Body of pancreas (tissue), 4 donors: ENCODE measurements at regions not wholly inside any gene's neighbourhood (a gene's known extent, or its start where the extent isn't known, plus 50 kb on each side); places are given as distances from the start of the nearest gene placed in this dataset.

Experiments
- ATAC-seq: fragments of 150-250 bp; one replicate; pipeline ENCODE4 v1.9.1; 2016
- DNase-seq, 4 donors: peaks; one replicate each; pipeline ENCODE4 v3.0.0-alpha.2; 2019
- H3K27ac ChIP-seq, 4 donors: fragments of 200-600 bp; sonication (generic); 1 replicate in 3 of 4; 2 replicates in 1 of 4; pipeline versions ENCODE4 v1.5.1 to v1.6.1; 2016 to 2019; ENCODE audit warnings: mild to moderate bottlenecking in 1 of 4, mixed read lengths in 1 of 4, moderate library complexity in 1 of 4
- H3K27me3 ChIP-seq, 2 donors: fragments of 200-600 bp; sonication (generic); one replicate each; pipeline ENCODE4 v1.6.0; 2016; ENCODE audit warnings: mild to moderate bottlenecking in 1 of 2
- H3K36me3 ChIP-seq, 2 donors: fragments of 200-600 bp; sonication (generic); replicated peaks in 1 of 2; 2 replicates each; pipeline ENCODE4 v1.5.1; 2016; ENCODE audit warnings: low read depth in 2 of 2; ENCODE audit not compliant: insufficient read depth in 1 of 2
- H3K4me1 ChIP-seq: fragments of 200-600 bp; sonication (generic); one replicate; pipeline ENCODE4 v1.6.0; 2016
- H3K4me3 ChIP-seq, 2 donors: fragments of 200-600 bp; sonication (generic); 1 replicate in 1 of 2; 2 replicates in 1 of 2; pipeline ENCODE4 v1.5.1; 2016 to 2019
- H3K9me3 ChIP-seq, 3 donors: fragments of 200-600 bp; sonication (generic); 1 replicate in 2 of 3; 2 replicates in 1 of 3; pipeline ENCODE4 v1.5.1; 2016
- POLR2A ChIP-seq, 3 donors: fragments of 450-650 bp; IDR thresholded peaks; one replicate each; pipeline ENCODE4 v1.6.1; 2016; ENCODE audit warnings: antibody characterized with exemption in 3 of 3, mild to moderate bottlenecking in 2 of 3
- WGBS, 2 donors: methylation state at CpG; one replicate each; pipeline ENCODE4 v1.1.5; 2017; 5-methylcytosine and 5-hydroxymethylcytosine counted together
- intact Hi-C: fragments of 100-400 bp; cut with DNase I; formaldehyde crosslinking; loops from one replicate; pipeline ENCODE4 v1.15.1; 2023
- TF ChIP-seq, protein P1 (sequence below), 7 experiments: fragments of 450-650 bp in 4 of 7; fragments of 200-600 bp in 3 of 7; sonication (generic) in 3 of 7; IDR thresholded peaks; one replicate each; pipeline ENCODE4 v1.5.1; 2016 to 2019; ENCODE audit warnings: antibody characterized with exemption in 7 of 7

DNA sequence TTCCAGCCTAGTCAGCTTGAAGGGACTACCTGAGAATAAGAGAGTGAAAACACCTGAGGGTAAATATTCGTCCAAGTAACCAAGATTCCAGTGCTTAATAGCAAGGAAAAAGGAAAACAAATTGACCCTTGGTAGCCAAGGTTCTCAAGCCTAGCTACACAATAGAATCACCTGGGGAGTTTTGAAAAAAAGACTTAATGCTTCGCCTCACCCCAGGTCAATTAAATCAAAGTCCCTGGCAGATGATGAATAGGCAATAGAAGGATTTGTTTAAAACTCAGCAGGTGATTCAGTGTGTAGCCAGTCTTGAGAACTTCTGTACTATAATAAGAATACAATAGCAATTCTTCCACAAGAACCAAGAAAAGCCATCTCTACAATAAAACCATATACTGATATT lies 500.2 kb downstream of the XIRP2 start:
- DNase-seq = no peak
- Histone ChIP-seq H3K4me1 (no peaks in the 10 kb centered on the region), H3K27ac (no peak overlapping the region), H3K36me3 (no peaks in the 10 kb centered on the region), H3K27me3 (no peaks in the 10 kb centered on the region), H3K4me3 (no peak overlapping the region), H3K9me3 (no peaks in the 10 kb centered on the region)
- TF ChIP-seq POLR2A (IDR thresholded peaks at IDR 0.05) = no peak
- TF ChIP-seq, protein P1, sequence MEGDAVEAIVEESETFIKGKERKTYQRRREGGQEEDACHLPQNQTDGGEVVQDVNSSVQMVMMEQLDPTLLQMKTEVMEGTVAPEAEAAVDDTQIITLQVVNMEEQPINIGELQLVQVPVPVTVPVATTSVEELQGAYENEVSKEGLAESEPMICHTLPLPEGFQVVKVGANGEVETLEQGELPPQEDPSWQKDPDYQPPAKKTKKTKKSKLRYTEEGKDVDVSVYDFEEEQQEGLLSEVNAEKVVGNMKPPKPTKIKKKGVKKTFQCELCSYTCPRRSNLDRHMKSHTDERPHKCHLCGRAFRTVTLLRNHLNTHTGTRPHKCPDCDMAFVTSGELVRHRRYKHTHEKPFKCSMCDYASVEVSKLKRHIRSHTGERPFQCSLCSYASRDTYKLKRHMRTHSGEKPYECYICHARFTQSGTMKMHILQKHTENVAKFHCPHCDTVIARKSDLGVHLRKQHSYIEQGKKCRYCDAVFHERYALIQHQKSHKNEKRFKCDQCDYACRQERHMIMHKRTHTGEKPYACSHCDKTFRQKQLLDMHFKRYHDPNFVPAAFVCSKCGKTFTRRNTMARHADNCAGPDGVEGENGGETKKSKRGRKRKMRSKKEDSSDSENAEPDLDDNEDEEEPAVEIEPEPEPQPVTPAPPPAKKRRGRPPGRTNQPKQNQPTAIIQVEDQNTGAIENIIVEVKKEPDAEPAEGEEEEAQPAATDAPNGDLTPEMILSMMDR (IDR thresholded peaks at IDR 0.05) = no peak
- no peak for ATAC-seq
- 60 to 62% methylated on average over 2 of the region's 2 CpGs for WGBS, 2 donors
- intact Hi-C loops = no loop called here

DNA sequence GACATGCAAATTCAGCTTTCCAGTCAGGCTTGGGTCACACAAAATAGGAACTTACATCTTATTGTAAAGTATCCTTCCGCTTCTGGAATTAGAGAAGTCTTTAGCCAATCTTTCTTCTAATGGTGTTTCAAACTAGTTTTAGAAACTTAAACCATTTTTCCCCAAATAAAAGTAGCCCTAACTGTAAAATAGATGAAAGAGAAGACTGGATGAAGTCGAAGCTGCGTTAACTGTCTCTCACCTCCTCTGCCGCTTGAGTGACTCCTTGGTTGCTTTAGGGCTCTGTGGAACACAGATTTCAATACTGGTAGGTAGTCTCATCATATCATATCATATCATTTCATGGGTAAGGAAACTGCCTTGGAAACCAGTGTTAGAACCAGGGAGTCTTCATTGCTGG lies 498.4 kb downstream of the XIRP2 start:
- 87 to 92% methylated on average over 4 of the region's 4 CpGs for WGBS, 2 donors
- no peak for TF ChIP-seq POLR2A (IDR thresholded peaks at IDR 0.05)
- TF ChIP-seq, protein P1 (IDR thresholded peaks at IDR 0.05) = no peak
- Histone ChIP-seq H3K27me3 (no peaks in the 10 kb centered on the region), H3K4me1 (no peaks in the 10 kb centered on the region), H3K4me3 (no peak overlapping the region), H3K27ac (no peak overlapping the region), H3K9me3 (no peaks in the 10 kb centered on the region), H3K36me3 (no peaks in the 10 kb centered on the region)
- intact Hi-C loops = no loop called here
- DNase-seq (no peak), ATAC-seq (no peak)

DNA sequence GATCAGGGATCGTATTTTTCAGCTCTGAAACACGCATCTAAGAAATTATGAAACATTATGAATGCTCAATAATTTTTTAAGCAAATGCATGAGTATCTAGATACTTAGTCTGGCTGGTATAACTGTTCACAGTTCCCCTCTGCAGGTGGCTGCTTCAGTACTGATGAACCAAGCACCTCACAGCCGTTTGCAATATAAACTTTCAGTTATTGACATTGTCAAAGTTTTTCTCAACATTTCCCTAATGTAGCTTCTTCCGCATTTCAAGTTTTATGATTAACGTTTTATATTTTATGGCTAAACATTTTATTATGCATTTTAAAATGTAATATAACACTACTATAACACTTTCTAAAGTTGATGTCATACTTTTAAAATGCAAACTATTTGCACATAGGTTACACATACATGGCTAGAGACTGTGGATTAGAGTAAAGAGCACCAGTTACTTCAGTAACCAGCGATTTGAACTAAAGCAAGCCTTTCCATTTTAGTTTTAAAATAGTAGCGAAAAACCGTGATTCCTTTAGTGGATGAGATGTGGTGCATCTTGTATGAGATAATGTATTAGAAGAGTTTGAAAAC lies 495.4 kb downstream of the XIRP2 start:
- no peaks in the 10 kb centered on the region for H3K27me3 ChIP-seq
- no peaks in the 10 kb centered on the region for H3K36me3 ChIP-seq
- H3K9me3 ChIP-seq = no peaks in the 10 kb centered on the region
- ATAC-seq (no peak), DNase-seq (no peak)
- H3K4me1 ChIP-seq = no peaks in the 10 kb centered on the region
- TF ChIP-seq POLR2A (IDR thresholded peaks at IDR 0.05) = no peak
- TF ChIP-seq, protein P1 (IDR thresholded peaks at IDR 0.05) = no peak
- WGBS, 2 donors = 59 to 70% methylated on average over 8 of the region's 8 CpGs
- H3K27ac ChIP-seq = no peak overlapping the region
- H3K4me3 ChIP-seq = no peak overlapping the region
- intact Hi-C loops = no loop called here

DNA sequence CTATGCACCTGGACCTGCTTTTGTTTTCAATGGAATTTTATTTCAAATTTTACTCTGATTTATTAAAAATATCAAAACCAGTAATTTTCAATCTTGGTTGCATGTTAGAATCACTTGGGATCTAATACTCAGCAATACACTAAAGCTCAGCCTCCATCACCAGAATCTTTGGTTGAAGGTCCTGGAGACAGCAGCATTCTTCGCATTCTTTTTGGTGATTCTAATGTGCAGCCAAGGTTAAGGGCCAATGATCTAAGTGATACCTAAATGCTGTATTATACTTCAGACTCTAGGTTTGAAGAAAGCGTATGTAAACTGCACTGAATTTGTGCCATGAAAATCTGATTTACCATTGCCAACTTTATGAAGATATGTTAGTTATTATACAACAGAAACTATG lies 493.1 kb downstream of the XIRP2 start:
- no peaks in the 10 kb centered on the region for H3K27me3 ChIP-seq
- H3K36me3 ChIP-seq = no peaks in the 10 kb centered on the region
- no peak overlapping the region for H3K4me3 ChIP-seq
- no peak for ATAC-seq
- no peaks in the 10 kb centered on the region for H3K9me3 ChIP-seq
- no peak overlapping the region for H3K27ac ChIP-seq
- TF ChIP-seq POLR2A (IDR thresholded peaks at IDR 0.05) = no peak
- TF ChIP-seq, protein P1 (IDR thresholded peaks at IDR 0.05) = no peak
- DNase-seq = no peak
- intact Hi-C loops = no loop called here
- no peaks in the 10 kb centered on the region for H3K4me1 ChIP-seq
- 83 to 96% methylated on average over 2 of the region's 2 CpGs for WGBS, 2 donors

DNA sequence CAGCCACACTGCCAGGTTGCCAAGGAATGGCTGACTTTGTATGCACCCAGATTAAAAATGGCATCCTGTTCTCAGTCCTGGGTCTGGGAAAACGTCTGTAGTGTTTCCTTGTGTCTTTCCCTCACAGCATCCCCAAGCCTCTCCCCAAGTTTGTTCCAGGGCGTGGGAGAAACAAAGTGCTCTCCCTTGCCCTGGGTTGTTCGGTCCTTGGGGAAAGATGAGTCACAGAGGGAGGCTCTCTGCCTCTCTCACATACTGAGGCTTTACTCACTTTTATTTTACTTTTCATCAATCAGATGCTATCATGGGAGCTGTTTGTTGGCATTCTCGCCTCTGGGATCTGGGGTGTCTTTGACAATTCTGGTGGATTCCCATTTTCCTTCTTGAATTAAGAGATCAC lies 492.3 kb downstream of the XIRP2 start:
- ATAC-seq = no peak
- no peak overlapping the region for H3K27ac ChIP-seq
- intact Hi-C loops = no loop called here
- 63 to 64% methylated on average over 4 of the region's 4 CpGs for WGBS, 2 donors
- no peak for TF ChIP-seq POLR2A (IDR thresholded peaks at IDR 0.05)
- TF ChIP-seq, protein P1 (IDR thresholded peaks at IDR 0.05) = no peak
- H3K9me3 ChIP-seq = no peaks in the 10 kb centered on the region
- DNase-seq = no peak
- H3K36me3 ChIP-seq = no peaks in the 10 kb centered on the region
- H3K4me1 ChIP-seq = no peaks in the 10 kb centered on the region
- no peak overlapping the region for H3K4me3 ChIP-seq
- no peaks in the 10 kb centered on the region for H3K27me3 ChIP-seq
